GM10266 (cell line): ENCODE measurements at regions not wholly inside any gene's neighbourhood (a gene's known extent, or its start where the extent isn't known, plus 50 kb on each side); places are given as distances from the start of the nearest gene placed in this dataset.

Experiments
- DNase-seq: peaks from one replicate; pipeline ENCODE4 v3.0.0; 2012; ENCODE audit errors: extremely low spot score
- CTCF ChIP-seq: IDR thresholded peaks from 2 replicates; pipeline ENCODE4 v1.5.1; 2012; ENCODE audit warnings: mild to moderate bottlenecking, low read depth; ENCODE audit not compliant: control insufficient read depth, insufficient read depth; ENCODE audit errors: missing control alignments

- no peak for DNase-seq
- no peak for TF ChIP-seq CTCF
Measured at GRCh38 chr2:180071797-180072196, 64.7 kb upstream of the CWC22 start.

GRCh38 chr2:180063494-180064092, 56.5 kb upstream of the CWC22 start:
- DNase-seq: no peak
- no peak for TF ChIP-seq CTCF

GRCh38 chr2:180062178-180062577, 55.1 kb upstream of the CWC22 start:
- DNase-seq: no peak
- no peak for TF ChIP-seq CTCF

GRCh38 chr2:180061546-180061945, 54.4 kb upstream of the CWC22 start:
- no peak for DNase-seq
- TF ChIP-seq CTCF: no peak

GRCh38 chr2:180061085-180061484, 54.0 kb upstream of the CWC22 start:
- no peak for TF ChIP-seq CTCF
- no peak for DNase-seq

- no peak for TF ChIP-seq CTCF
Measured at GRCh38 chr2:180058993-180059392, 51.9 kb upstream of the CWC22 start.

GRCh38 chr2:180057706-180058412, 50.8 kb upstream of the CWC22 start:
- no peak for DNase-seq
- TF ChIP-seq CTCF: no peak

More at GRCh38 chr2:180058993-180059392, 51.9 kb upstream of the CWC22 start:
- no peak for DNase-seq
